Endometrium (tissue), 2 donors: ENCODE measurements at regions not wholly inside any gene's neighbourhood (a gene's known extent, or its start where the extent isn't known, plus 50 kb on each side); places are given as distances from the start of the nearest gene placed in this dataset.
"Not testable (repeated sequence)": the region's sequence is repeated elsewhere in the genome, so short reads cannot be mapped to it uniquely, and the experiment has no call there.

ENCODE experiments used
- FAIRE-seq: peaks from 2 replicates; lab custom pipeline; 2012; peaks lifted over from hg19 to GRCh38; lab: Jason Lieb, UNC
- donor health status: control.
- donor health status: control.

DNA sequence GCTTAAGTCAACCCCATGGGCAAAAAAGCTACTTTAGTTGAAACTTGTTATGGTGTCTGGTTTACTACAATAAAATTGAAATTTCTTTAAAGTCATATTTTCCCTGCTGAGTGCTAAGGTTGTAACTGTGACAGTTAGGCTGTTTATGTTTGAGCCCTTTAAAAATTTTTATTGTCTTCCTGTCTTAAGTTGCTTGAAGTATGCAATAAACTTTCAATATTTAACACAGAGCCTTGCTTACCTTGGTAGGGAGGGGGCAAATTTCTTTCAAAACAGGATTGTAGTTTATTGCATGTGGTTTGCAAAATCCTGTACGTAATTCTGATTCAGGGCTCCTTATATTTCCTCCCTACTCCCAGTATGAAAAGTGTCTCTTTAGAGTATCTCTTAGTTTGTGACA, 465.5 kb upstream of the ACTBL2 start:
- FAIRE-seq: no peak

DNA sequence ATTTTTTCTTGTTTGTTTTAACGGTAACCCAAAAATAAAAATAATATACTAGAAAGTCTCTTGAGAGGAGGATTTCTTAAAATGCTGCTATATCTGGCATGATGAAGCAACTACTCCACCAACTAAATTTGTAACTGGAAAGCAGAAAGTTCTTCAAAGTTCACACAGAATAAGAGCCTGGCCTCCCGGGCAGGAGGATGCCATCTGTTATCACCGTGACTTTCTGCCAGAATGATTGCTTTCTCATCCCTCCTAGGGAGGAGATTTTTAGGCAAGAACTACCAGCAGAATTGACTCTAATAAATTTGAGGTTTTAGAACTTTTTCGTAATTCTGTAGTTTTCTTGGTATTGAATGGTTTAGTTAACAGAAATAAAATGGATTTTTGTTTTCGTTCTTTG, 464.6 kb upstream of the ACTBL2 start:
- no peak for FAIRE-seq

- no peak for FAIRE-seq
Measured at GRCh38 chr5:57940879-57941278, 458.3 kb upstream of the ACTBL2 start.

DNA sequence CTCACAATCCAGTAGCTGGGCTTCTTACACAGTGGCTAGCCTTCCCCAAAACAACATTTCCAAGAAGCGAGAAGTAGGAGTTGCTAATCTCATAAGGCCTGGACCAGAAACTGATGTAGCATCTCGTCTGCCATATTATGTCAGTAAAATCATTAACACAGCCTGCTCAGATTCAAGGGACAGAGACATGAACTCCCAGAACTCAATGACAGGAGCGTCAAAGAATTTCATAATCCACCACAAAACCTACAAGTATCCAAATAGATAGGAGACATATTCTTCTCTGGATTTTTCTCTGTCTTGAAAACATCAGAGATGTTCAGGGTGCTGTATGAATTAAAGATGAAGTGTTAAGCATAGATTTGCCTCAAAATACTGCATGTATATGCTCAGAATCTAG, 457.6 kb upstream of the ACTBL2 start:
- no peak for FAIRE-seq

- no peak for FAIRE-seq
Measured at GRCh38 chr5:57939771-57940170, 457.2 kb upstream of the ACTBL2 start.

DNA sequence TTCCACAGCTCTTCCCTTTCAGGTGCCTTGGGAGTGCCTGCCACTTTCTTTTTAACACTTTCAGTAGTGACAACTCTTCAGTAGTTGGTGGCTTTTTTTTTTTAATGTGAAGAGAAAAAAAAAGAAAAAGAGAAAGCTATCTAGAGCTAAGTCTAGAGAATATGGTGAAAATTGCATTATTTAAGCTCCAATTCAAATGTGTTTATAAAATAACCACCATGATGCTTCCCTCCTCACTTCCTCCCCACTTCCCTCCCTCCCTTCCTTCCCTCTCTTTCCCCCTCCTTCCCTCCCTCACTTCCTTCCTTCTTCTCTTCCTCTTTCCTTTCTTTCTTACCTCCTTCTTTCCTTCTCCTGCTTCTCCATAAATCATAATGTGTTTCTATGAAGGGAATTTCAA, 456.7 kb upstream of the ACTBL2 start:
- FAIRE-seq: no peak

GRCh38 chr5:57938174-57938557, 455.6 kb upstream of the ACTBL2 start:
- FAIRE-seq: no peak

DNA sequence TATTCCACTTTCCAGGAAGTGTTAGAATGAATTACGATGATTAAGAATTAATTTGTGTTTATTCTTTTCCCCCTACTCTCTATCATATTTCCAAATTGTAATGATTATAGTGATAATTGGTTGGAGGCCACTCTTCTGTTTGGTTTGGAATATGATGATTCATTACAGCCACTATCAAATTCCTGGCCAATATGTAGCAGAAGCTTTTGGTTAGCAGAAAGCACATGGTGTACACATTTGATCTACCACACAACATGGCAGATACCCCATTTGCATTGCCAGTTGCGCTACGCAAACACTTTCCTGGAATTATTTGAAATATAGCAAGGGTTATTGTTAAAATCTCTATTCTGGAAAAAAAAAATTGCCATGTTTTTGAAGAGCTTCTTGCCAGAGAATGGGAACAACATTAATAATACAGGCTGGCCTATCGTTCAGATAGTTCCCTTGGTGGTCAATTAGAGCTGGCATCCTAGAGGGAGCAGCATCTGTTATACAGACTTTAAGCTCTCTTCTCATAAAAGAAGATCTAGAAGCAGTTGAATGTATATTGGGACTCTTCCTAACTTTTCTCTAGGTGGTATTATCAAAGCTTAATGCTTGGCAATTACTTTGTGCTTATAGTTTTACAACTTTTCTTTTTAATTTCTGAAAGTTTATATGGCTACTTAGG, 455.0 kb upstream of the ACTBL2 start:
- no peak for FAIRE-seq

- FAIRE-seq: no peak
Measured at GRCh38 chr5:57937025-57937424, 454.4 kb upstream of the ACTBL2 start.

DNA sequence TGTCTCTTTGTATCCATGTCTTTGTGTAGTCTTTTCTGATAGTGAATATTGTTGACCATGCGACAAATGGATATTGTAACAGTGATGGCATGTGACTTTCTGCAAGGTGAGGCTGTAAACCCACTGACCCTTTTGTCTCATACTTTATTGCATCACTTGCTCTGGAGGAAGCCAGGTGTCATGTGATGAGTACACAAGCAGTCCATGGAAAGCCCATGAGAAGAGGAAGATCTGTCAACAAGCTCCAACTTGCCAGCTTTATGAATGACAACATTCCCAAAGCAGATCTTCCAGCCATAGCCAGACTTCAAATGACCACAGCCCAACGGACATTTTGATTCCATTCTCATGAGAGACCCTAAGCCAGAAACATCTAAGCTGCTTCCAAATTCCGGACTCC, 450.1 kb upstream of the ACTBL2 start:
- no peak for FAIRE-seq

- FAIRE-seq: no peak
Measured at GRCh38 chr5:57931807-57932206, 449.2 kb upstream of the ACTBL2 start.

- FAIRE-seq: no peak
Measured at GRCh38 chr5:57931352-57931751, 448.7 kb upstream of the ACTBL2 start.

GRCh38 chr5:57929271-57929670, 446.7 kb upstream of the ACTBL2 start:
- no peak for FAIRE-seq

DNA sequence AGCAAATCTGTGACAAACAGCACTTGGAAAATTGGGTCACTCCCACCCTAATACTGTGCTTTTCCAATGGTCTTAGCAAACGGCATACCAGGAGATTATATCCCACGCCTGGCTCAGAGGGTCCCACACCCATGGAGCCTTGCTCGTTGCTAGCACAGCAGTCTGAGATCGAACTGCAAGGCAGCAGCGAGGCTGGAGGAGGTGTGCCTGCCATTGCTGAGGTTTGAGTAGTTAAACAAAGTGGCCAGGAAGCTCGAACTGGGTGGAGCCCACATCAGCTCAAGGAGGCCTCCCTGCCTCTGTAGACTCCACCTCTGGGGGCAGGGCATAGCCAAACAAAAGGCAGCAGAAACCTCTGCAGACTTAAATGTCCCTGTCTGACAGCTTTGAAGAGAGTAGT, 440.5 kb upstream of the ACTBL2 start:
- not testable (repeated sequence) for FAIRE-seq

GRCh38 chr5:57917004-57917403, 434.4 kb upstream of the ACTBL2 start:
- no peak for FAIRE-seq

DNA sequence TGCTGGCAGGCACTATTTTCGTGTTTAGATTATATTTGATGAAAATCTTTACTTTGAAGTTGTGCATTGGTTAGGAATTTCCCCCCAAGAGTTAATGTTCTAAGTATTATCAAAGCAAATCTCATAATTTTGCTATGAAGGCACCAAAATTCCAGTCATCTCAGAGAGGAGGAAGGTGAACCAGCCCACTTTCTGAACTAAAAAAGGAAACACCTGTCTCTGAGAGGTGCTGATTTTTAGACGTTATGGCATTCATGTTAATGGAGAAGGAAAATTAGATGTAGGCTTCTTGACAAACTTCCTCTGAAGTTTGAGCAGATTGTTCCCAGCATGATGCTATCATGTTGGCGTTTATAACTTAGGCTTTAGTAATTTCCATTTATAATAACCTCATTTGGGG, 432.9 kb upstream of the ACTBL2 start:
- FAIRE-seq: no peak

GRCh38 chr5:57911438-57911837, 428.8 kb upstream of the ACTBL2 start:
- FAIRE-seq: peak; percentile 4

- no peak for FAIRE-seq
Measured at GRCh38 chr5:57906671-57907070, 424.1 kb upstream of the ACTBL2 start.

- FAIRE-seq: no peak
Measured at GRCh38 chr5:57903458-57903857, 420.8 kb upstream of the ACTBL2 start.

GRCh38 chr5:57902095-57902494, 419.5 kb upstream of the ACTBL2 start:
- no peak for FAIRE-seq

GRCh38 chr5:57900381-57900944, 417.9 kb upstream of the ACTBL2 start:
- no peak for FAIRE-seq

GRCh38 chr5:57896576-57896975, 414.0 kb upstream of the ACTBL2 start:
- no peak for FAIRE-seq

- FAIRE-seq: no peak
Measured at GRCh38 chr5:57895766-57896165, 413.2 kb upstream of the ACTBL2 start.

DNA sequence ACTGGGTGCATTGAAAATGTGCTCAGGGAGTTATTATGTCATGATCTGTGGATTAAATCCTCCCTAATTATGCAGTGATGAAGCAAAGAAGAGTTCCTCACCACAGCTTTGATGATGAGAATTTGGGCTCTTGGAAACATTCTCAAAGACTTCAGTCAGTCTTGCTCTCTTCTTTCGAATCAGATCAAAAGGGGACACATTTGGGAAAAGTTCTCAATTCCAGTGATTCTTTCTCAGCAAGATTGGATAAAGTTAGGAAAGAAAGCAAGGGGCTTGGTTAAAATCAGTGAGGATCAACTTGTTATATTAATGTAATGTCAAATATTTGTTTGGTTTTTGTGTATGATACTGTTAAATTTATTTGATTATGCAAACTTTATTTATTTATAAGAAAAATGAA, 411.3 kb upstream of the ACTBL2 start:
- FAIRE-seq: no peak
